Smooth muscle cell of the brain vasculature (primary cell): ENCODE measurements at regions not wholly inside any gene's neighbourhood (a gene's known extent, or its start where the extent isn't known, plus 50 kb on each side); places are given as distances from the start of the nearest gene placed in this dataset.

ENCODE experiments used
- DNase-seq: peaks from one replicate; pipeline ENCODE4 v3.0.0-alpha.2; 2012; ENCODE audit warnings: low read depth, low spot score

DNA sequence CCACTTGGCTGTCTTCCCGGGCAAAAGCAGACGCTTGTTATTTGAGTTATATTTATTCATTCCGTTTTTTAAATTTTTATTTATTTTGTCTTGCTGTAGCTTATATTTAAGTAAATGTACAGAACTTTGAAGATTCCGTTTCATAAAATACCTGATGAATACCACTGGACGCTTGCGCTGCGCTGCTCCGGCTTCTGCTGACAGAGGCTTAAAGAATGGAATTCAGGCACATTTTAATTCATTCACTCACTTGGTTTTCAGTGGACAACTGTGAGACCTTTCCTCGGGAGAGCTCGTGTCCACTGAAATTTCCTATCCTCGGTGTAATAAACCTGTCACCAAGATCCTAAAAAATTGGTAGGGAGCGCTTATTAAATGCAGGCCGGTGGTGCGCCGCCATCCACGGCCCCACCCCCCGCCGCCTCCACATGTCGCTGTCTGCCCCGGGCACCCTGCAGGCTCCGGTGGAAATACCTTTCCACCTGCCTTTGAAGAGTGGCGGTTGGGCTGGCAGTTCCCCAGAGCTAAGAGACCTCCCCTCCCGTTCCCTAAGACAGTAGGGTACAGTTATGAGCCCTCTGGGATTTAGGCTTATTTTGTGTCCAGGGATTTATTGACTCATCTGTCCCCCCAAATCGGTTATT is 62.5 kb upstream of the UBE2E1 start:
- DNase-seq: no peak

DNA sequence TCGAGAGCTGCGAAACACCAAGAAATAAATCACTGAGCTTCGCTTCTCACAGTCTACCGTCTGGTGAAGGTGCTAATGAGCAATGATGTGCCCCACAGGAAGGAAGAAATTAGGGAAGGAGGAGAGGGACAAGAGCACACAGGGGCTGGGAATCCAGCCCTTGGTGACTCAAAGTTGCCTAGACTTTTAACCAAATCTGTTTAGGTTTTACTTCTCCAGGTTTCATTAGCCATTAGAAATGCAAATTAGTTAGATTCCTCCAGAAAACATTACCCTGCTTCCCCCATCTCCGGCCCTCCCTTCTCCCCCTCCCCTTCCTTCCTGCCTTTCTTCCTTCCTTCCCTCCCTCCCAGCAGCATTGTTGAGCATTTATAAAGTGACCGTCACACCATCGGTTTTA is 59.3 kb upstream of the UBE2E1 start:
- no peak for DNase-seq

GRCh38 chr3:23747841-23748240 is 57.9 kb upstream of the UBE2E1 start:
- DNase-seq: no peak

DNA sequence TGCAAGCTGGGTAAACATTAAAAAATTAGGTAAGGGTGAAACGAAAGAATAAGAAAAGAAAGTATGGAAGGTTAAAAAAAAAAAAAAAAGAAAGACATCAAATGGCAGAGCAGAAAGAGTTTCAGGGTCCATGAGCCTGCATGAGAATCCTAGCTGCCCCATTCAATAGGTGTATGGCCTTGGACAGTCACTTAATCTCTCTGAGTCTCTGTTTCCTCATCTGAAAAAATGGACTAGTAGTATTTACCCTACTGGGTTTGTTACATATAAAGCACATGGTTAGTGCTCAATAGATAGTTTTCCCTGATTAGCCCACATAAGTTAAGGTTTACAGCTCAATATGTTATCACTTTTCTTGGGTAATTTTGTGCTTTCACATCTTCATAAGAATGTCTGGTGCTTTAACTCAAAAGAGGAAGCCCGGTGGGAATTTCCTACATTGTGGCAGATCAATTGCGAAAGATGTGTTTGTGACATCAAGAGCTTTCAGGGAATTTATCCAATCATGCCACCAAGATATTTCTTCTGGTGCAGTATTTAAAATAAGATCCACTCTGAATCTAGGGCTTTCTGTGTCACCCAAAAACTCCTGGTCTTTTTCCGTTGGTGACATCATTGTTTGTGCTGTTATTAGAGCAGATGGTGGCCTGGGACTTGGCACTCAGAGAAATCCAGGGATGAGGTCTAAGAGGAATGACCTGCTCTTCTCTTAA is 57.2 kb upstream of the UBE2E1 start:
- DNase-seq: no peak

GRCh38 chr3:23749609-23750008 is 56.1 kb upstream of the UBE2E1 start:
- DNase-seq: no peak

- DNase-seq: no peak
Observed at GRCh38 chr3:23750573-23751210, 55.1 kb upstream of the UBE2E1 start.

DNA sequence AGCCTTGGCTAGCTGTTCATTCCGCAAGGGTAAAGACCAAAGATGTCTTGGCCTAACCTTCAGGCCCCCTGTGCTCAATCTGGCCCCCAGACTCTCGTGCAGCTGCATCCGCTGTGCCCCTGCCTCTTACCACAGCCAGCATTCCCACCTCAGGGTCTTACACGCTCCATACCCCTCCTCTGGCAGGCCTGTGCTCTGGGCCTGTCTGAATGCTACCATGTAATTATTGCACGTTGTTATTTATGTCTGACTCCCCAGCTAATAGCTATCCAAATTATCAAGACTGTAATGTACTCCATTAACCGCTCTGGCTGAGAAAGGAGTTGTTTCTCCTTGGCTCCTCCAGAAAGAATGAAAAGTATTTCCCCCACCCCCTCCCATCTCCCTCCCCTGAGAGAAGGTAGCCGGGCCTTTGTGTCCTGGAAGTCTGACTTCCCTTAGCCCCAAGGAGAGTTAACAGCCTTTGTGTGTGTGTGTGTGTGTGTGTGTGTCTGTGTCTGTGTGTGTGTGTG is 54.5 kb upstream of the UBE2E1 start:
- DNase-seq: no peak

- DNase-seq: no peak
Observed at GRCh38 chr3:23752126-23752525, 53.6 kb upstream of the UBE2E1 start.

DNA sequence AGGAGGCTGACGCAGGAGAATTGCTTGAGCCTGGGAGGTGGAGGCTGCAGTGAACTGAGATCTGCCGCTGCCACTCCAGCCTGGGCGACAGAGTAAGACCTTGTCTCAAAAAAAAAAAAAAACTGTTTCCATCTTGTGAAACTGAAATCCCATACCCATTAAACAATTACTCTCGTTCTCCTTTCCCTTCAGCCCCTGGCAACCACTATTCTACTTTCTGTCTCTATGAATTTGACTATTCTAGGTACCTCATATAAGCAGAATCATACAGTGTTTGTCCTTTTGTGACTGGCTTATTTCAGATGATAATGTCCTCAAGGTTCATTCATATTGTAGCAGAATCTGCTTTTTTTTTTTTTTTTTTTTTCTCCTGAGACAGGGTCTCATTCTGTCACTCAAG is 51.5 kb upstream of the UBE2E1 start:
- DNase-seq: no peak
